H1 (cell line): ENCODE measurements at regions not wholly inside any gene's neighbourhood (a gene's known extent, or its start where the extent isn't known, plus 50 kb on each side); places are given as distances from the start of the nearest gene placed in this dataset.

Source experiments
- GABPA ChIP-seq: IDR thresholded peaks from 2 replicates; pipeline ENCODE4 v1.6.1; 2011; ENCODE audit warnings: mild to moderate bottlenecking, low read length, moderate library complexity, borderline replicate concordance; ENCODE audit not compliant: insufficient read depth
- HDAC6 ChIP-seq: IDR thresholded peaks from one replicate; pipeline ENCODE4 v1.7.1; 2012; ENCODE audit warnings: low read depth, mild to moderate bottlenecking, inconsistent platforms, low read length, moderate library complexity
- POLR2A ChIP-seq, 2 experiments: IDR thresholded peaks; 1 replicate in 1 of 2; 2 replicates in 1 of 2; pipeline ENCODE4 v1.6.1; 2011; ENCODE audit warnings: low read depth in 2 of 2, low read length in 2 of 2, mild to moderate bottlenecking in 2 of 2; ENCODE audit errors: control extremely low read depth in 1 of 2
- POU5F1 ChIP-seq: IDR thresholded peaks from 2 replicates; pipeline ENCODE4 v1.6.1; 2011; ENCODE audit warnings: low read depth, mild to moderate bottlenecking, low read length, moderate library complexity
- RXRA ChIP-seq: IDR thresholded peaks from 2 replicates; pipeline ENCODE4 v1.6.1; 2011; ENCODE audit warnings: low read depth, mild to moderate bottlenecking, low read length, moderate library complexity; ENCODE audit not compliant: insufficient read depth
- TAF1 ChIP-seq: IDR thresholded peaks from 2 replicates; pipeline ENCODE4 v1.6.1; 2011; ENCODE audit warnings: mild to moderate bottlenecking, low read depth, low read length
- YY1 ChIP-seq: IDR thresholded peaks from 2 replicates; pipeline ENCODE4 v1.6.1; 2011; ENCODE audit warnings: low read depth, mild to moderate bottlenecking, low read length
- ZNF274 ChIP-seq: IDR thresholded peaks from 2 replicates; pipeline ENCODE4 v1.7.0; 2012; ENCODE audit warnings: low read length, borderline replicate concordance; ENCODE audit errors: extremely low read depth
- TF ChIP-seq, protein P1 (sequence below), 3 experiments: IDR thresholded peaks; 1 replicate in 2 of 3; 2 replicates in 1 of 3; pipeline versions ENCODE4 v1.5.1 to v1.6.1; 2011; ENCODE audit warnings: low read length in 3 of 3, mild to moderate bottlenecking in 3 of 3, inconsistent platforms in 2 of 3, low read depth in 1 of 3, moderate library complexity in 1 of 3; ENCODE audit not compliant: insufficient read depth in 1 of 3; ENCODE audit errors: control extremely low read depth in 1 of 3
- TF ChIP-seq, protein P2 (sequence below): IDR thresholded peaks from 2 replicates; pipeline ENCODE4 v1.6.1; 2012; ENCODE audit warnings: inconsistent platforms
- TF ChIP-seq, protein P3 (sequence below): fragments of 300-600 bp; sonication (generic); IDR thresholded peaks from 2 replicates; pipeline ENCODE4 v1.7.1; 2012; ENCODE audit warnings: low read length, moderate library complexity, mild to moderate bottlenecking, inconsistent platforms; ENCODE audit not compliant: insufficient replicate concordance
- TF ChIP-seq, protein P4 (sequence below): IDR thresholded peaks from 2 replicates; pipeline ENCODE4 v1.6.1; 2011; ENCODE audit warnings: low read depth, mild to moderate bottlenecking, low read length; ENCODE audit not compliant: insufficient read depth

DNA sequence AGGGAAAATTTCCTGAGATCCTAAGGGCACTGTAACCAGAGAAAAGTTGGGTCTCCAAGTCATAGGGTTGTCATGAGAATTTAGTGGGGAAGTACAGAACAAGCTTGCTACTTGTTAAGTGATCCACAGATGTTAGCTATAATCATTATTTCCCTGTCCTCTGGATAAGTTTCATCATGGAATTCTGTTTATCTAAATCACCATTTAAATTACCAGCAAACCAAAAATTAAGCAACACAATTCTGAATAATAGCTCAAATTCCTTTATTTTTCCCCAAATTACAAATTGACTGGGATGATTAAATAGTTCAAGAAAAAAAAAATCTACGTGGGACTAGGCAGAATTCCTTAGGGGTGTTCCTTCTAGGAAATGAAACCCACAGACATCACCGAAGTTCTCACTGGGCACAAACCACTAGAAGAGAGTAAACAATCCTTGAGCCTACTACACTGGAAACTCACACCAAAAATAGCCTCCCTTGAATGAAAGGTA is 159.5 kb downstream of the COL6A3 start:
- TF ChIP-seq, protein P1, sequence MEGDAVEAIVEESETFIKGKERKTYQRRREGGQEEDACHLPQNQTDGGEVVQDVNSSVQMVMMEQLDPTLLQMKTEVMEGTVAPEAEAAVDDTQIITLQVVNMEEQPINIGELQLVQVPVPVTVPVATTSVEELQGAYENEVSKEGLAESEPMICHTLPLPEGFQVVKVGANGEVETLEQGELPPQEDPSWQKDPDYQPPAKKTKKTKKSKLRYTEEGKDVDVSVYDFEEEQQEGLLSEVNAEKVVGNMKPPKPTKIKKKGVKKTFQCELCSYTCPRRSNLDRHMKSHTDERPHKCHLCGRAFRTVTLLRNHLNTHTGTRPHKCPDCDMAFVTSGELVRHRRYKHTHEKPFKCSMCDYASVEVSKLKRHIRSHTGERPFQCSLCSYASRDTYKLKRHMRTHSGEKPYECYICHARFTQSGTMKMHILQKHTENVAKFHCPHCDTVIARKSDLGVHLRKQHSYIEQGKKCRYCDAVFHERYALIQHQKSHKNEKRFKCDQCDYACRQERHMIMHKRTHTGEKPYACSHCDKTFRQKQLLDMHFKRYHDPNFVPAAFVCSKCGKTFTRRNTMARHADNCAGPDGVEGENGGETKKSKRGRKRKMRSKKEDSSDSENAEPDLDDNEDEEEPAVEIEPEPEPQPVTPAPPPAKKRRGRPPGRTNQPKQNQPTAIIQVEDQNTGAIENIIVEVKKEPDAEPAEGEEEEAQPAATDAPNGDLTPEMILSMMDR (IDR thresholded peaks at IDR 0.05; ENCODE audit: control extremely low read depth in 1 of 3, insufficient read depth in 1 of 3, low read depth in 1 of 3, low read length in 3 of 3) = no peak
- TF ChIP-seq YY1 = no peak
- no peak for TF ChIP-seq TAF1
- TF ChIP-seq RXRA = no peak
- TF ChIP-seq POLR2A (IDR thresholded peaks at IDR 0.05; ENCODE audit: control extremely low read depth in 1 of 2, low read depth in 2 of 2, low read length in 2 of 2) = no peak
- TF ChIP-seq ZNF274 = no peak
- TF ChIP-seq GABPA = no peak
- no peak for TF ChIP-seq HDAC6
- TF ChIP-seq, protein P2, sequence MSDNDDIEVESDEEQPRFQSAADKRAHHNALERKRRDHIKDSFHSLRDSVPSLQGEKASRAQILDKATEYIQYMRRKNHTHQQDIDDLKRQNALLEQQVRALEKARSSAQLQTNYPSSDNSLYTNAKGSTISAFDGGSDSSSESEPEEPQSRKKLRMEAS = no peak
- TF ChIP-seq, protein P3, sequence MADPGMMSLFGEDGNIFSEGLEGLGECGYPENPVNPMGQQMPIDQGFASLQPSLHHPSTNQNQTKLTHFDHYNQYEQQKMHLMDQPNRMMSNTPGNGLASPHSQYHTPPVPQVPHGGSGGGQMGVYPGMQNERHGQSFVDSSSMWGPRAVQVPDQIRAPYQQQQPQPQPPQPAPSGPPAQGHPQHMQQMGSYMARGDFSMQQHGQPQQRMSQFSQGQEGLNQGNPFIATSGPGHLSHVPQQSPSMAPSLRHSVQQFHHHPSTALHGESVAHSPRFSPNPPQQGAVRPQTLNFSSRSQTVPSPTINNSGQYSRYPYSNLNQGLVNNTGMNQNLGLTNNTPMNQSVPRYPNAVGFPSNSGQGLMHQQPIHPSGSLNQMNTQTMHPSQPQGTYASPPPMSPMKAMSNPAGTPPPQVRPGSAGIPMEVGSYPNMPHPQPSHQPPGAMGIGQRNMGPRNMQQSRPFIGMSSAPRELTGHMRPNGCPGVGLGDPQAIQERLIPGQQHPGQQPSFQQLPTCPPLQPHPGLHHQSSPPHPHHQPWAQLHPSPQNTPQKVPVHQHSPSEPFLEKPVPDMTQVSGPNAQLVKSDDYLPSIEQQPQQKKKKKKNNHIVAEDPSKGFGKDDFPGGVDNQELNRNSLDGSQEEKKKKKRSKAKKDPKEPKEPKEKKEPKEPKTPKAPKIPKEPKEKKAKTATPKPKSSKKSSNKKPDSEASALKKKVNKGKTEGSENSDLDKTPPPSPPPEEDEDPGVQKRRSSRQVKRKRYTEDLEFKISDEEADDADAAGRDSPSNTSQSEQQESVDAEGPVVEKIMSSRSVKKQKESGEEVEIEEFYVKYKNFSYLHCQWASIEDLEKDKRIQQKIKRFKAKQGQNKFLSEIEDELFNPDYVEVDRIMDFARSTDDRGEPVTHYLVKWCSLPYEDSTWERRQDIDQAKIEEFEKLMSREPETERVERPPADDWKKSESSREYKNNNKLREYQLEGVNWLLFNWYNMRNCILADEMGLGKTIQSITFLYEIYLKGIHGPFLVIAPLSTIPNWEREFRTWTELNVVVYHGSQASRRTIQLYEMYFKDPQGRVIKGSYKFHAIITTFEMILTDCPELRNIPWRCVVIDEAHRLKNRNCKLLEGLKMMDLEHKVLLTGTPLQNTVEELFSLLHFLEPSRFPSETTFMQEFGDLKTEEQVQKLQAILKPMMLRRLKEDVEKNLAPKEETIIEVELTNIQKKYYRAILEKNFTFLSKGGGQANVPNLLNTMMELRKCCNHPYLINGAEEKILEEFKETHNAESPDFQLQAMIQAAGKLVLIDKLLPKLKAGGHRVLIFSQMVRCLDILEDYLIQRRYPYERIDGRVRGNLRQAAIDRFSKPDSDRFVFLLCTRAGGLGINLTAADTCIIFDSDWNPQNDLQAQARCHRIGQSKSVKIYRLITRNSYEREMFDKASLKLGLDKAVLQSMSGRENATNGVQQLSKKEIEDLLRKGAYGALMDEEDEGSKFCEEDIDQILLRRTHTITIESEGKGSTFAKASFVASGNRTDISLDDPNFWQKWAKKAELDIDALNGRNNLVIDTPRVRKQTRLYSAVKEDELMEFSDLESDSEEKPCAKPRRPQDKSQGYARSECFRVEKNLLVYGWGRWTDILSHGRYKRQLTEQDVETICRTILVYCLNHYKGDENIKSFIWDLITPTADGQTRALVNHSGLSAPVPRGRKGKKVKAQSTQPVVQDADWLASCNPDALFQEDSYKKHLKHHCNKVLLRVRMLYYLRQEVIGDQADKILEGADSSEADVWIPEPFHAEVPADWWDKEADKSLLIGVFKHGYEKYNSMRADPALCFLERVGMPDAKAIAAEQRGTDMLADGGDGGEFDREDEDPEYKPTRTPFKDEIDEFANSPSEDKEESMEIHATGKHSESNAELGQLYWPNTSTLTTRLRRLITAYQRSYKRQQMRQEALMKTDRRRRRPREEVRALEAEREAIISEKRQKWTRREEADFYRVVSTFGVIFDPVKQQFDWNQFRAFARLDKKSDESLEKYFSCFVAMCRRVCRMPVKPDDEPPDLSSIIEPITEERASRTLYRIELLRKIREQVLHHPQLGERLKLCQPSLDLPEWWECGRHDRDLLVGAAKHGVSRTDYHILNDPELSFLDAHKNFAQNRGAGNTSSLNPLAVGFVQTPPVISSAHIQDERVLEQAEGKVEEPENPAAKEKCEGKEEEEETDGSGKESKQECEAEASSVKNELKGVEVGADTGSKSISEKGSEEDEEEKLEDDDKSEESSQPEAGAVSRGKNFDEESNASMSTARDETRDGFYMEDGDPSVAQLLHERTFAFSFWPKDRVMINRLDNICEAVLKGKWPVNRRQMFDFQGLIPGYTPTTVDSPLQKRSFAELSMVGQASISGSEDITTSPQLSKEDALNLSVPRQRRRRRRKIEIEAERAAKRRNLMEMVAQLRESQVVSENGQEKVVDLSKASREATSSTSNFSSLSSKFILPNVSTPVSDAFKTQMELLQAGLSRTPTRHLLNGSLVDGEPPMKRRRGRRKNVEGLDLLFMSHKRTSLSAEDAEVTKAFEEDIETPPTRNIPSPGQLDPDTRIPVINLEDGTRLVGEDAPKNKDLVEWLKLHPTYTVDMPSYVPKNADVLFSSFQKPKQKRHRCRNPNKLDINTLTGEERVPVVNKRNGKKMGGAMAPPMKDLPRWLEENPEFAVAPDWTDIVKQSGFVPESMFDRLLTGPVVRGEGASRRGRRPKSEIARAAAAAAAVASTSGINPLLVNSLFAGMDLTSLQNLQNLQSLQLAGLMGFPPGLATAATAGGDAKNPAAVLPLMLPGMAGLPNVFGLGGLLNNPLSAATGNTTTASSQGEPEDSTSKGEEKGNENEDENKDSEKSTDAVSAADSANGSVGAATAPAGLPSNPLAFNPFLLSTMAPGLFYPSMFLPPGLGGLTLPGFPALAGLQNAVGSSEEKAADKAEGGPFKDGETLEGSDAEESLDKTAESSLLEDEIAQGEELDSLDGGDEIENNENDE = no peak
- TF ChIP-seq, protein P4, sequence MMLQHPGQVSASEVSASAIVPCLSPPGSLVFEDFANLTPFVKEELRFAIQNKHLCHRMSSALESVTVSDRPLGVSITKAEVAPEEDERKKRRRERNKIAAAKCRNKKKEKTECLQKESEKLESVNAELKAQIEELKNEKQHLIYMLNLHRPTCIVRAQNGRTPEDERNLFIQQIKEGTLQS = no peak
- no peak for TF ChIP-seq POU5F1
